Suprapubic skin (tissue), 4 donors: ENCODE measurements at regions not wholly inside any gene's neighbourhood (a gene's known extent, or its start where the extent isn't known, plus 50 kb on each side); places are given as distances from the start of the nearest gene placed in this dataset.

Experiments used
- POLR2A ChIP-seq, 2 donors: fragments of 450-650 bp; IDR thresholded peaks; one replicate each; pipeline ENCODE4 v1.6.1; 2017; ENCODE audit warnings: antibody characterized with exemption in 2 of 2, mild to moderate bottlenecking in 2 of 2, moderate library complexity in 2 of 2
- POLR2AphosphoS5 ChIP-seq, 3 donors: sonication (generic); formaldehyde crosslinking; IDR thresholded peaks; one replicate each; pipeline ENCODE4 v1.6.1; 2017; ENCODE audit warnings: antibody characterized with exemption in 3 of 3

DNA sequence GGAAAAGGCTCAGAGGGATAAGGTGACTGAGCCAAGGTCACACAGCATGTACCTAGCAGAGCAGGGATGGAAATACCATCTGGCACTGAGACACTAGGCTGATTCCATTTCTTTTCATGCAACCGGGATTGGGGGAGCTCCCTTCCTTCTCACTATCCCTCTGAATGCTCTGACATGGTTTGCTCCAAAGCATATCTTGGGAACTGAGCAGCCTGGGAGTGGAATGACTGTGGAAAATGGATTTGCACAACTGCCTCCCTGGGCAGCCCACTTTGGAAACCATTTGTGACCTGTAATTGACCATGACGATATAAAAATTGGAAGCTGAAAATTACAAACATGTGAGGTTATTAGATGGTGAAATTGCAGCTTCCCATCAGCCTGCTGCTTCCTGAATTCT is 309.0 kb upstream of the CHD6 start:
- no peak for TF ChIP-seq POLR2A (IDR thresholded peaks at IDR 0.05)
- TF ChIP-seq POLR2AphosphoS5 (IDR thresholded peaks at IDR 0.05), result no peak
